ENCODE measurements at regions not wholly inside any gene's neighbourhood (a gene's known extent, or its start where the extent isn't known, plus 50 kb on each side); places are given as distances from the start of the nearest gene placed in this dataset.

DNA sequence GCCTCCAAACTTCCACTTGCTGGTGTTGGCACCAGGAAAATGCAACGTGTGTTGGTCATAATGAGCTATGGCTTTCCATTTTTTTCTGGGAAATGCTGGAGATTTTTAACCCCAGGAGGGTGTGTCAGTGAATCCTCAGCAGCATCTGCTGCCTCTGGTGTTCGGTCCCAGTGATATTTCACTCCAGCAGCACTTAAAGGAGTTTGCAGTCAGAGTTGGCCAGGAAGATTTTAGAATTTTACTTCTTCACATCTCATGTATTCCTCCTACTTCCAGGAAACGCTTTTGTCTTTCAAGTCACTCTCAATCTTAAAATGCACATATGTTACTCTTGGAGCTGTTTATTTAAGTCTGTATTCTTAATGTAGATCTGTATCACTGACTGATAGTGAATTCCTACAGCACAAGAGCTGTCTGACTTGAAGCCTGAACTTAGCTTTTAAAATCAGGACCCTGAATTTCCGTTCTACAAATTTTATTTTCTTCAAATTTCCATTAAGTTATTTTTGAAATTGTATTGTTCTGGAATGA lies 903.4 kb upstream of the SLC10A2 start:
- TF ChIP-seq POLR2AphosphoS5 (IDR thresholded peaks at IDR 0.05; ENCODE audit: low read depth, low read length) (no peak), POLR2A (IDR thresholded peaks at IDR 0.05; ENCODE audit: low read depth, low read length) (no peak), PAX5 (IDR thresholded peaks at IDR 0.05; ENCODE audit: insufficient read depth, low read length, severe bottlenecking) (no peak)

All from GM12891 (cell line).